H1 (cell line): ENCODE measurements at regions not wholly inside any gene's neighbourhood (a gene's known extent, or its start where the extent isn't known, plus 50 kb on each side); places are given as distances from the start of the nearest gene placed in this dataset.

Experiments
- CTCF ChIA-PET: fragments of 300-600 bp; sonication (Branson Sonifier 250); formaldehyde crosslinking; loops from one replicate; lab custom pipeline; 2021; ENCODE audit not compliant: partially characterized antibody; lab: Charles Lee
- POLR2A ChIA-PET: fragments of 300-600 bp; sonication (Branson Sonifier 250); formaldehyde crosslinking; loops from one replicate; lab custom pipeline; 2021; ENCODE audit warnings: inconsistent platforms; ENCODE audit not compliant: partially characterized antibody; lab: Charles Lee
- DNase-seq, 2 experiments: peaks; one replicate each; pipeline versions ENCODE4 v3.0.0 to v3.0.0-alpha.2; 2010 to 2022; ENCODE audit warnings: low spot score in 2 of 2, low read depth in 1 of 2, mixed read lengths in 1 of 2
- FAIRE-seq: peaks from 2 replicates; lab custom pipeline; 2011; peaks lifted over from hg19 to GRCh38; lab: Jason Lieb, UNC
- H2AFZ ChIP-seq: 2 replicates; pipeline ENCODE4 v1.8.1; 2012; ENCODE audit warnings: low read length, inconsistent platforms
- H2AK5ac ChIP-seq: 2 replicates; pipeline ENCODE4 v1.6.1; 2013; ENCODE audit warnings: low read depth, low read length
- H2BK120ac ChIP-seq: replicated peaks from 2 replicates; pipeline ENCODE3; 2013; ENCODE audit warnings: low read depth, low read length, inconsistent platforms
- H2BK12ac ChIP-seq: 2 replicates; pipeline ENCODE4 v1.6.1; 2013; ENCODE audit warnings: low read depth, low read length
- H2BK15ac ChIP-seq: 2 replicates; pipeline ENCODE4 v1.6.1; 2013; ENCODE audit warnings: low read length
- H2BK20ac ChIP-seq: 2 replicates; pipeline ENCODE4 v1.6.1; 2013; ENCODE audit warnings: low read length
- H2BK5ac ChIP-seq: 2 replicates; pipeline ENCODE4 v1.6.1; 2013; ENCODE audit warnings: low read depth, low read length
- H3K14ac ChIP-seq: 2 replicates; pipeline ENCODE4 v1.6.1; 2013; ENCODE audit warnings: inconsistent platforms; ENCODE audit not compliant: insufficient read length
- H3K18ac ChIP-seq: 2 replicates; pipeline ENCODE4 v1.6.1; 2013; ENCODE audit warnings: low read length; ENCODE audit errors: extremely low read depth
- H3K23ac ChIP-seq: 2 replicates; pipeline ENCODE4 v1.6.1; 2013; ENCODE audit warnings: inconsistent platforms; ENCODE audit not compliant: insufficient read length
- H3K23me2 ChIP-seq: 2 replicates; pipeline ENCODE4 v1.6.1; 2013; ENCODE audit warnings: low read depth, low read length
- H3K27ac ChIP-seq: 2 replicates; pipeline ENCODE4 v1.6.1; 2011; ENCODE audit warnings: low read depth, low read length, inconsistent platforms
- H3K27me3 ChIP-seq, 4 experiments: replicated peaks in 1 of 4; 1 replicate in 1 of 4; 2 replicates in 3 of 4; pipeline versions ENCODE4 v1.6.1 to v1.8.1; 2011 to 2013; ENCODE audit warnings: low read length in 3 of 4, mild to moderate bottlenecking in 3 of 4, inconsistent platforms in 2 of 4, mixed read lengths in 2 of 4, moderate library complexity in 1 of 4; ENCODE audit not compliant: control insufficient read depth in 3 of 4, insufficient read depth in 3 of 4; ENCODE audit errors: extremely low read depth in 1 of 4
- H3K36me3 ChIP-seq, 4 experiments: 2 replicates each; pipeline versions ENCODE4 v1.6.1 to v1.8.1; 2011 to 2013; ENCODE audit warnings: mild to moderate bottlenecking in 4 of 4, low read length in 3 of 4, moderate library complexity in 2 of 4, control low read depth in 1 of 4, inconsistent platforms in 1 of 4; ENCODE audit not compliant: insufficient read depth in 4 of 4, control insufficient read depth in 2 of 4
- H3K4ac ChIP-seq: replicated peaks from 2 replicates; pipeline ENCODE3; 2013; ENCODE audit warnings: low read length, low read depth, mixed read lengths, inconsistent platforms; ENCODE audit not compliant: insufficient read length
- H3K4me1 ChIP-seq, 4 experiments: replicated peaks in 1 of 4; 1 replicate in 1 of 4; 2 replicates in 3 of 4; pipeline versions ENCODE4 v1.6.1 to v1.8.1; 2011 to 2013; ENCODE audit warnings: low read length in 3 of 4, inconsistent platforms in 2 of 4, mixed read lengths in 1 of 4; ENCODE audit not compliant: insufficient read depth in 4 of 4, control insufficient read depth in 3 of 4
- H3K4me2 ChIP-seq, 2 experiments: 2 replicates each; pipeline versions ENCODE4 v1.6.1 to v1.8.1; 2011 to 2013; ENCODE audit warnings: low read depth in 2 of 2, low read length in 2 of 2, control low read depth in 1 of 2, inconsistent platforms in 1 of 2, mild to moderate bottlenecking in 1 of 2; ENCODE audit not compliant: insufficient read depth in 1 of 2
- H3K4me3 ChIP-seq, 4 experiments: fragments of 200-600, 300-600 bp in 1 of 4; sonication (generic), shearing (Covaris generic), sonication (Bioruptor Twin) in 1 of 4; 2 replicates each; pipeline versions ENCODE4 v1.5.1 to v1.8.1; 2011 to 2016; ENCODE audit warnings: low read length in 4 of 4, low read depth in 3 of 4, control low read depth in 2 of 4, inconsistent platforms in 2 of 4, mild to moderate bottlenecking in 2 of 4, mixed read lengths in 1 of 4, moderate library complexity in 1 of 4; ENCODE audit not compliant: insufficient read depth in 2 of 4; ENCODE audit errors: extremely low read depth in 1 of 4
- H3K56ac ChIP-seq: replicated peaks from 2 replicates; pipeline ENCODE3; 2013; ENCODE audit warnings: low read depth, mild to moderate bottlenecking, mixed read lengths, low read length, inconsistent platforms; ENCODE audit not compliant: insufficient read length
- H3K79me1 ChIP-seq: 2 replicates; pipeline ENCODE4 v1.6.1; 2013; ENCODE audit warnings: low read depth, low read length, control low read depth
- H3K79me2 ChIP-seq, 2 experiments: 2 replicates each; pipeline versions ENCODE4 v1.6.1 to v1.8.1; 2012 to 2013; ENCODE audit warnings: low read length in 2 of 2, mild to moderate bottlenecking in 2 of 2, inconsistent platforms in 1 of 2; ENCODE audit not compliant: insufficient read depth in 2 of 2, control insufficient read depth in 1 of 2
- H3K9ac ChIP-seq, 4 experiments: replicated peaks in 1 of 4; 1 replicate in 1 of 4; 2 replicates in 3 of 4; pipeline versions ENCODE4 v1.6.1 to v1.8.1; 2011 to 2013; ENCODE audit warnings: low read depth in 3 of 4, low read length in 3 of 4, control low read depth in 2 of 4, mild to moderate bottlenecking in 2 of 4, moderate library complexity in 2 of 4, inconsistent platforms in 1 of 4; ENCODE audit errors: extremely low read depth in 1 of 4
- H3K9me3 ChIP-seq, 2 experiments: 2 replicates each; pipeline versions ENCODE4 v1.6.1 to v1.8.1; 2012 to 2013; ENCODE audit warnings: mild to moderate bottlenecking in 2 of 2, moderate library complexity in 2 of 2, control low read depth in 1 of 2, inconsistent platforms in 1 of 2, low read depth in 1 of 2, low read length in 1 of 2, mixed read lengths in 1 of 2; ENCODE audit not compliant: insufficient read depth in 2 of 2
- H4K20me1 ChIP-seq, 2 experiments: replicated peaks in 1 of 2; 2 replicates each; pipeline versions ENCODE3 to v1.8.1; 2011 to 2013; ENCODE audit warnings: inconsistent platforms in 2 of 2, low read length in 2 of 2, mild to moderate bottlenecking in 1 of 2; ENCODE audit not compliant: insufficient read depth in 2 of 2, control insufficient read depth in 1 of 2
- H4K5ac ChIP-seq: 2 replicates; pipeline ENCODE4 v1.6.1; 2013; ENCODE audit warnings: low read length, low read depth, mixed read lengths, inconsistent platforms; ENCODE audit not compliant: insufficient read length
- H4K8ac ChIP-seq: 2 replicates; pipeline ENCODE4 v1.8.0; 2013; ENCODE audit warnings: mild to moderate bottlenecking, moderate library complexity, low read length, inconsistent platforms; ENCODE audit not compliant: insufficient read depth; ENCODE audit errors: extremely low read depth
- H4K91ac ChIP-seq: replicated peaks from 2 replicates; pipeline ENCODE3; 2013; ENCODE audit warnings: low read length, mixed read lengths, inconsistent platforms; ENCODE audit not compliant: insufficient read length
- BACH1 ChIP-seq: IDR thresholded peaks from 2 replicates; pipeline ENCODE4 v1.6.1; 2012; ENCODE audit warnings: low read length, improper control_type of control experiment
- FOSL1 ChIP-seq: IDR thresholded peaks from 2 replicates; pipeline ENCODE4 v1.6.1; 2011; ENCODE audit warnings: mild to moderate bottlenecking, low read depth, low read length, moderate library complexity; ENCODE audit not compliant: insufficient read depth
- GABPA ChIP-seq: IDR thresholded peaks from 2 replicates; pipeline ENCODE4 v1.6.1; 2011; ENCODE audit warnings: mild to moderate bottlenecking, low read length, moderate library complexity, borderline replicate concordance; ENCODE audit not compliant: insufficient read depth
- HDAC2 ChIP-seq, 2 experiments: fragments of 300-600 bp in 1 of 2; sonication (generic) in 1 of 2; IDR thresholded peaks; 2 replicates each; pipeline ENCODE4 v1.6.1; 2011 to 2012; ENCODE audit warnings: low read depth in 2 of 2, low read length in 2 of 2, mild to moderate bottlenecking in 2 of 2, moderate library complexity in 2 of 2, borderline replicate concordance in 1 of 2, inconsistent platforms in 1 of 2
- RBBP5 ChIP-seq: IDR thresholded peaks from 2 replicates; pipeline ENCODE4 v1.7.1; 2012; ENCODE audit warnings: low read depth, mild to moderate bottlenecking, inconsistent platforms, low read length, moderate library complexity, borderline replicate concordance
- RFX5 ChIP-seq: IDR thresholded peaks from 2 replicates; pipeline ENCODE4 v1.6.1; 2011; ENCODE audit warnings: low read depth, low read length, improper control_type of control experiment, borderline replicate concordance
- RXRA ChIP-seq: IDR thresholded peaks from 2 replicates; pipeline ENCODE4 v1.6.1; 2011; ENCODE audit warnings: low read depth, mild to moderate bottlenecking, low read length, moderate library complexity; ENCODE audit not compliant: insufficient read depth
- SAP30 ChIP-seq: fragments of 300-600 bp; sonication (generic); IDR thresholded peaks from 2 replicates; pipeline ENCODE4 v1.7.1; 2012; ENCODE audit warnings: low read length, moderate library complexity, mild to moderate bottlenecking, inconsistent platforms; ENCODE audit not compliant: insufficient read depth, insufficient replicate concordance
- SIRT6 ChIP-seq: IDR thresholded peaks from one replicate; pipeline ENCODE4 v1.7.1; 2012; ENCODE audit warnings: low read length, inconsistent platforms
- SIX5 ChIP-seq: IDR thresholded peaks from 2 replicates; pipeline ENCODE4 v1.6.1; 2011; ENCODE audit warnings: mild to moderate bottlenecking, low read depth, low read length
- SP2 ChIP-seq: IDR thresholded peaks from 2 replicates; pipeline ENCODE4 v1.6.1; 2012; ENCODE audit warnings: mild to moderate bottlenecking, low read length, inconsistent platforms
- SP4 ChIP-seq: IDR thresholded peaks from 2 replicates; pipeline ENCODE4 v1.6.1; 2012; ENCODE audit warnings: low read length, inconsistent platforms
- SRF ChIP-seq: IDR thresholded peaks from 2 replicates; pipeline ENCODE4 v1.6.1; 2011; ENCODE audit warnings: mild to moderate bottlenecking, low read depth, low read length, moderate library complexity
- ZNF274 ChIP-seq: IDR thresholded peaks from 2 replicates; pipeline ENCODE4 v1.7.0; 2012; ENCODE audit warnings: low read length, borderline replicate concordance; ENCODE audit errors: extremely low read depth
- WGBS, 2 experiments: shearing (Covaris generic) in 1 of 2; methylation state at CpG; one replicate each; pipeline versions ENCODE4 v1.1.6 to v1.1.7; 2013 to 2015; ENCODE audit warnings: low lambda C conversion rate in 2 of 2, mixed read lengths in 2 of 2, inconsistent platforms in 1 of 2, low coverage in 1 of 2, missing lambda C conversion rate in 1 of 2; ENCODE audit not compliant: insufficient replicate concordance in 2 of 2, insufficient coverage in 1 of 2, insufficient read length in 1 of 2; ENCODE audit errors: extremely low coverage in 1 of 2, missing lambda C conversion rate in 1 of 2; 5-methylcytosine and 5-hydroxymethylcytosine counted together

DNA sequence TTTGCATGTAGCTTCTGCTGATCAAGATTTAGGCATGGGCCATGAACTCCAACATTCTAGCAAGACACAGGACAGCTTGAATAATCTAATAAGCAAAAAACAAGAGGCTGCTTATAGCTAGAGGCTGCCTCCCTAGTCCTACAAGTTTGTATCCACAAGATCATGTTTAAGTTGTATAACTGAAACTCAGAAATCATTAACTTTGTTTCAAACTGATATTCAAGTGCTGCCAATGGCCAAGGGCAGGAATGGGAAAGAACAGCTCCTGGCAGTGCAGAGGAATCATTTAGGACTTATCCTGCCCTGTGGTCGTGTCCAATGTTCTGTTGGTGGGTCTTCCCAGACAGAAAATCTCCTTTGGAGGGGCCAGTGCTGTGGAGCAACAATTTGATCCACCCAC lies 209.6 kb upstream of the DDI1 start:
- no peaks in the 10 kb centered on the region for H3K27me3 ChIP-seq
- H2BK12ac ChIP-seq, result no peak overlapping the region
- H2AFZ ChIP-seq, result no peak overlapping the region
- no peak overlapping the region for H4K8ac ChIP-seq
- TF ChIP-seq FOSL1 (no peak), ZNF274 (no peak), RFX5 (no peak), SIRT6 (no peak), BACH1 (no peak), RBBP5 (no peak), SP4 (no peak), SP2 (no peak), SRF (no peak), HDAC2 (IDR thresholded peaks at IDR 0.05; ENCODE audit: borderline replicate concordance in 1 of 2, low read depth in 2 of 2, low read length in 2 of 2) (no peak), RXRA (no peak), SIX5 (no peak), GABPA (no peak), SAP30 (no peak)
- ChIA-PET CTCF (interaction anchor here (1.0 to 1.3 kb wide), 2 partner anchors 145 to 289 kb away, joined by 3 to 4 read pairs; no protein-coding TSS in a partner anchor), POLR2A (no interaction called here)
- no peak overlapping the region for H3K27ac ChIP-seq
- H4K5ac ChIP-seq, result no peak overlapping the region
- no peak for FAIRE-seq
- H3K36me3 ChIP-seq, result no peaks in the 10 kb centered on the region
- H3K23ac ChIP-seq, result no peak overlapping the region
- H4K91ac ChIP-seq, result no peak overlapping the region
- no peaks in the 10 kb centered on the region for H3K79me2 ChIP-seq
- no peak overlapping the region for H2BK20ac ChIP-seq
- H3K9ac ChIP-seq, result no peak overlapping the region
- no peaks in the 10 kb centered on the region for H3K4me1 ChIP-seq
- H2BK15ac ChIP-seq, result no peak overlapping the region
- no peak overlapping the region for H2BK5ac ChIP-seq
- H3K23me2 ChIP-seq, result no peaks in the 10 kb centered on the region
- no peak overlapping the region for H3K56ac ChIP-seq
- 82% methylated on average over 1 of the region's 1 CpG; no CpG with 5 or more reads in 1 of the 2 experiments for WGBS, 2 experiments
- H3K4ac ChIP-seq, result no peak overlapping the region
- no peaks in the 10 kb centered on the region for H4K20me1 ChIP-seq
- H3K79me1 ChIP-seq, result no peaks in the 10 kb centered on the region
- H3K14ac ChIP-seq, result no peak overlapping the region
- 0 out of 4 replicates have a peak, but pooled peaks cover 0 to 3% of the 10 kb centered on the region in 2 experiments for H3K9me3 ChIP-seq
- H3K4me3 ChIP-seq, result no peak overlapping the region
- DNase-seq, result no peak
- no peak overlapping the region for H3K18ac ChIP-seq
- no peak overlapping the region for H3K4me2 ChIP-seq
- H2BK120ac ChIP-seq, result no peak overlapping the region
- no peak overlapping the region for H2AK5ac ChIP-seq
